Activated CD4-positive, alpha-beta T cell treated with anti-CD3 and anti-CD28 coated beads for 36 hours (primary cell): ENCODE measurements at regions not wholly inside any gene's neighbourhood (a gene's known extent, or its start where the extent isn't known, plus 50 kb on each side); places are given as distances from the start of the nearest gene placed in this dataset.

Experiments
- ATAC-seq: fragments of 200-7000 bp; cut with Tn5 transposase; one replicate; pipeline ENCODE4 v1.10.0; 2021; ENCODE audit warnings: mild to moderate bottlenecking, moderate library complexity
- CTCF ChIA-PET: fragments of 350-600 bp; sonication (Branson Sonifier 250); formaldehyde crosslinking; loops from one replicate; lab custom pipeline; 2021; ENCODE audit warnings: antibody characterized with exemption; lab: Charles Lee
- POLR2A ChIA-PET: fragments of 350-600 bp; sonication (Branson Sonifier 250); formaldehyde crosslinking; loops from one replicate; lab custom pipeline; 2021; ENCODE audit warnings: antibody characterized with exemption, inconsistent platforms; lab: Charles Lee
- DNase-seq: peaks from one replicate; pipeline ENCODE4 v3.0.0-alpha.2; 2020
- H3K27ac Mint-ChIP-seq: one replicate; pipeline ENCODE4 v1.8.0; 2021; ENCODE audit warnings: mixed read lengths
- H3K27me3 Mint-ChIP-seq: one replicate; pipeline ENCODE4 v1.8.0; 2021; ENCODE audit warnings: mixed read lengths
- H3K36me3 Mint-ChIP-seq: one replicate; pipeline ENCODE4 v1.8.0; 2021; ENCODE audit warnings: low read depth, mixed read lengths
- H3K4me1 Mint-ChIP-seq: one replicate; pipeline ENCODE4 v1.8.0; 2021; ENCODE audit warnings: mixed read lengths
- H3K4me3 Mint-ChIP-seq: one replicate; pipeline ENCODE4 v1.8.0; 2021; ENCODE audit warnings: mild to moderate bottlenecking, moderate library complexity, mixed read lengths
- H3K9me3 Mint-ChIP-seq: one replicate; pipeline ENCODE4 v1.8.0; 2021; ENCODE audit warnings: low read depth, mixed read lengths
- intact Hi-C, 2 experiments: fragments of 100-400 bp; cut with DNase I in 1 of 2; cut with micrococcal nuclease in 1 of 2; formaldehyde crosslinking; loops; one replicate each; pipeline versions ENCODE4 v1.14.2 to v1.15.1; 2022 to 2024; cut with DNase I, micrococcal nuclease

DNA sequence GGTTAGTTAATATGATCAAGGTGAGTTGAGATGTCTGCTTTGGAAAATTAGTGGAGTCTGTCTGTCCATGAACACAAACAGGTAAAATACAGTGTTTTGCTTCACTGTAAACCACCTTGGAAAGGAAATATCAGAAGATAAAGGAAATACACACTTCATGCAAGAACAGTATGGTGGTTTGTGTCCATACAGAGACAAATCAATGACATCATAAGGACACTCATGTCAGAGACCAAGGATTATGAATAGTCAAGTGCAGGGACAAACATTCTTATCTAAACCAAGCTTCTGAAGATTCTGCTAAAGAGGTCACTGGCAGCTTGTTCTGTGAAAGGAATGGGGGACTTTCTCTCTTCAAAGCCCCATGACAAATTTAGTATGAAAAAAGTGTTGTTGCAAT, 322.9 kb upstream of the F9 start:
- no peaks in the 10 kb centered on the region for H3K9me3 Mint-ChIP-seq

GRCh38 chrX:139206914-139207313, 323.6 kb upstream of the F9 start:
- ChIA-PET POLR2A (no interaction called here), CTCF (no interaction called here)
- no peak overlapping the region for H3K4me3 Mint-ChIP-seq
- DNase-seq, result no peak
- ATAC-seq, result no peak
- H3K27ac Mint-ChIP-seq, result no peak overlapping the region
- H3K9me3 Mint-ChIP-seq, result no peaks in the 10 kb centered on the region
- H3K4me1 Mint-ChIP-seq, result peaks cover 2% of the 10 kb centered on the region
- no peaks in the 10 kb centered on the region for H3K36me3 Mint-ChIP-seq
- intact Hi-C loops, result no loop called here
- H3K27me3 Mint-ChIP-seq, result peaks cover 22% of the 10 kb centered on the region

More for the DNA sequence above, 322.9 kb upstream of the F9 start:
- intact Hi-C loops, result no loop called here
- no peak for DNase-seq
- Mint-ChIP-seq H3K36me3 (no peaks in the 10 kb centered on the region), H3K27ac (no peak overlapping the region), H3K27me3 (peaks cover 17% of the 10 kb centered on the region), H3K4me1 (peaks cover 2% of the 10 kb centered on the region), H3K4me3 (no peak overlapping the region)
- ChIA-PET POLR2A (no interaction called here), CTCF (interaction anchor here (0.6 kb wide), 1 partner anchor 156 kb away, joined by 4 read pairs; no protein-coding TSS in a partner anchor)
- no peak for ATAC-seq

GRCh38 chrX:139204898-139205667, 325.5 kb upstream of the F9 start:
- ATAC-seq (peak; percentile 51), DNase-seq (peak; percentile 36)
- Mint-ChIP-seq H3K4me1 (peaks cover 2% of the 10 kb centered on the region), H3K27me3 (peaks cover 20% of the 10 kb centered on the region), H3K36me3 (no peaks in the 10 kb centered on the region), H3K27ac (no peak overlapping the region), H3K9me3 (no peaks in the 10 kb centered on the region), H3K4me3 (peak overlapping the region; percentile 39)
- intact Hi-C loops, result no loop called here
- ChIA-PET CTCF (no interaction called here), POLR2A (interaction anchor here (0.6 kb wide), 1 partner anchor 746 kb away, joined by 4 read pairs; no protein-coding TSS in a partner anchor)

- no peak overlapping the region for H3K27ac Mint-ChIP-seq
- DNase-seq (no peak), ATAC-seq (no peak)
- H3K27me3 Mint-ChIP-seq, result peaks cover 25% of the 10 kb centered on the region
- H3K4me1 Mint-ChIP-seq, result peaks cover 2% of the 10 kb centered on the region
- ChIA-PET POLR2A (no interaction called here), CTCF (no interaction called here)
- no peaks in the 10 kb centered on the region for H3K36me3 Mint-ChIP-seq
- no peaks in the 10 kb centered on the region for H3K9me3 Mint-ChIP-seq
- intact Hi-C loops, result no loop called here
- H3K4me3 Mint-ChIP-seq, result peak overlapping the region; percentile 39
These were observed 326.0 kb upstream of the F9 start for GRCh38 chrX:139204571-139204897.

GRCh38 chrX:139203651-139204570, 326.6 kb upstream of the F9 start:
- POLR2A ChIA-PET, result no interaction called here
- peak; percentile 53 for ATAC-seq
- CTCF ChIA-PET, result no interaction called here
- DNase-seq, result peak; percentile 16
- intact Hi-C loops, result no loop called here
- Mint-ChIP-seq H3K27ac (no peak overlapping the region), H3K36me3 (no peaks in the 10 kb centered on the region), H3K4me1 (peaks cover 2% of the 10 kb centered on the region), H3K4me3 (no peak overlapping the region), H3K27me3 (peaks cover 30% of the 10 kb centered on the region), H3K9me3 (no peaks in the 10 kb centered on the region)

GRCh38 chrX:139202742-139203420, 327.7 kb upstream of the F9 start:
- POLR2A ChIA-PET, result no interaction called here

GRCh38 chrX:139201924-139202323, 328.6 kb upstream of the F9 start:
- DNase-seq (no peak), ATAC-seq (no peak)
- H3K36me3 Mint-ChIP-seq, result no peaks in the 10 kb centered on the region
- CTCF ChIA-PET, result no interaction called here
- POLR2A ChIA-PET, result no interaction called here
- H3K27me3 Mint-ChIP-seq, result peaks cover 28% of the 10 kb centered on the region
- H3K27ac Mint-ChIP-seq, result no peak overlapping the region
- H3K4me3 Mint-ChIP-seq, result no peak overlapping the region
- peaks cover 2% of the 10 kb centered on the region for H3K4me1 Mint-ChIP-seq
- H3K9me3 Mint-ChIP-seq, result no peaks in the 10 kb centered on the region
- intact Hi-C loops, result no loop called here

More at GRCh38 chrX:139202742-139203420, 327.7 kb upstream of the F9 start:
- no peaks in the 10 kb centered on the region for H3K36me3 Mint-ChIP-seq
- no peak for ATAC-seq
- no peak overlapping the region for H3K4me3 Mint-ChIP-seq
- no peak for DNase-seq
- H3K27ac Mint-ChIP-seq, result no peak overlapping the region
- H3K9me3 Mint-ChIP-seq, result no peaks in the 10 kb centered on the region
- H3K4me1 Mint-ChIP-seq, result peaks cover 2% of the 10 kb centered on the region
- H3K27me3 Mint-ChIP-seq, result peaks cover 30% of the 10 kb centered on the region
- intact Hi-C loops, result no loop called here
- CTCF ChIA-PET, result no interaction called here

DNA sequence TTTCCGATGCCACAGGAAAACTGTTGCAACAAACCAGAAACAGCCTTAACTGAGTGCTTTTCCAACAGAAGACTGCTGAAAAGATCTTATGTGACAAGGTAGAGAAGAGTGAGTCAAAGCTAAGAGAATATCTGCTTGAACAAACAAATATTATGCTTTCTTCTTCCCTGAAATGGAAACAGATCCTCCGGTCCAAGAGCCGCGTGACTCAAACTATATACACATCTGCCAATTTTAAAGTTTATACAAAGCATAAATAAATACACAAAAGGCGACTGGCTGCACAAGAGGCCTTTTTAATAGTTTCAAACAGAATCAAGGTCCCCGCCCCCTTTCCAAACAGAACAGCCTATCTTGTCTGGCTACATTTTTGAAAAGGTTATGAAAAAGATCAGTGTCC, 329.7 kb upstream of the F9 start:
- CTCF ChIA-PET, result no interaction called here
- peaks cover 2% of the 10 kb centered on the region for H3K4me1 Mint-ChIP-seq
- peaks cover 36% of the 10 kb centered on the region for H3K27me3 Mint-ChIP-seq
- POLR2A ChIA-PET, result no interaction called here
- intact Hi-C loops, result no loop called here
- no peaks in the 10 kb centered on the region for H3K9me3 Mint-ChIP-seq
- no peak overlapping the region for H3K27ac Mint-ChIP-seq
- H3K36me3 Mint-ChIP-seq, result no peaks in the 10 kb centered on the region
- H3K4me3 Mint-ChIP-seq, result no peak overlapping the region
- DNase-seq (no peak), ATAC-seq (no peak)

DNA sequence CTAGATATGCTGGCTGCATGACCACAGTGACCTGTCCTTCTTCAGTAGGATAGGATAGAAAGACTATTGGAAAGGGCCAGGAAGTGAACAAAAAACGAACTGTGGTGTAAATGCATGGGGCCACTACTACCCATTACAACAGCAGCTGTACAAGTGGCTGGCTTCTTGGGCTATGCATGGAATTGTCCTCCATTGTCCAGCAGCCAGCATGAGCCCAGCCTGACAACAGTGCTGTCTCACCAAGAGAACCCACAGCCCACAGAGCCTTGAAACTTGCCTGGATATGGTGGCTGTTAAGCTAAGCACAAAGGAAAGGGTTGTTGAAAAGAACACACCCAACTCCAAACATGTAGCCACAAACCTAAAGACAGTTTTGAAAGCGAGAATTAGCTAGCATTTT, 330.2 kb upstream of the F9 start:
- ChIA-PET POLR2A (no interaction called here), CTCF (no interaction called here)
- Mint-ChIP-seq H3K4me3 (no peak overlapping the region), H3K27ac (no peak overlapping the region), H3K27me3 (peaks cover 34% of the 10 kb centered on the region), H3K4me1 (peaks cover 2% of the 10 kb centered on the region), H3K9me3 (no peaks in the 10 kb centered on the region), H3K36me3 (no peaks in the 10 kb centered on the region)
- intact Hi-C loops, result no loop called here
- no peak for ATAC-seq
- no peak for DNase-seq

- ChIA-PET POLR2A (no interaction called here), CTCF (no interaction called here)
- H3K4me1 Mint-ChIP-seq, result peaks cover 3% of the 10 kb centered on the region
- DNase-seq (no peak), ATAC-seq (no peak)
- H3K27ac Mint-ChIP-seq, result no peak overlapping the region
- no peaks in the 10 kb centered on the region for H3K36me3 Mint-ChIP-seq
- H3K4me3 Mint-ChIP-seq, result no peak overlapping the region
- intact Hi-C loops, result no loop called here
- H3K27me3 Mint-ChIP-seq, result peaks cover 36% of the 10 kb centered on the region
- H3K9me3 Mint-ChIP-seq, result no peaks in the 10 kb centered on the region
These were observed 330.6 kb upstream of the F9 start for GRCh38 chrX:139199933-139200332.

DNA sequence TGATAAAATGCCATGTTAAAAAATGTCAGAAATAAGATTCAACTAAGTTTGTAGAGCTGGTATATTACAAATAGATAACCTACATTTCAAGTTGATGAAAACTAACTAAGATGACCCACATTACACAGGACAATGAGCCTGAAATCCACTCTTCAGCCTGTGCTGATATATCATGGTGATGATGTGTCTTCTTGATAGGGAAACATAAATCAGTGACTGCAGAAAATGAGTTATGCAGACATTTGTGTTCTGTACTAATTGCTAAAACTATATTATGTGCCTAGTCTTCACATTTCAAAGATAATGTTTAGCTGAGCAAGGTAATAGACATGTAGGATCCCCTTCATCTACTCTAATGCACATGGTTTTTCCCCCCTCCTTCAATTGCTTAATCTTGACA, 331.6 kb upstream of the F9 start:
- Mint-ChIP-seq H3K36me3 (no peaks in the 10 kb centered on the region), H3K27ac (no peak overlapping the region), H3K4me1 (peaks cover 3% of the 10 kb centered on the region), H3K4me3 (no peak overlapping the region), H3K9me3 (no peaks in the 10 kb centered on the region), H3K27me3 (peaks cover 40% of the 10 kb centered on the region)
- intact Hi-C loops, result no loop called here
- no peak for ATAC-seq
- DNase-seq, result no peak
- ChIA-PET POLR2A (no interaction called here), CTCF (no interaction called here)
